ENCODE measurements at regions not wholly inside any gene's neighbourhood (a gene's known extent, or its start where the extent isn't known, plus 50 kb on each side); places are given as distances from the start of the nearest gene placed in this dataset.
"Not testable (repeated sequence)": the region's sequence is repeated elsewhere in the genome, so short reads cannot be mapped to it uniquely, and the experiment has no call there.

DNA sequence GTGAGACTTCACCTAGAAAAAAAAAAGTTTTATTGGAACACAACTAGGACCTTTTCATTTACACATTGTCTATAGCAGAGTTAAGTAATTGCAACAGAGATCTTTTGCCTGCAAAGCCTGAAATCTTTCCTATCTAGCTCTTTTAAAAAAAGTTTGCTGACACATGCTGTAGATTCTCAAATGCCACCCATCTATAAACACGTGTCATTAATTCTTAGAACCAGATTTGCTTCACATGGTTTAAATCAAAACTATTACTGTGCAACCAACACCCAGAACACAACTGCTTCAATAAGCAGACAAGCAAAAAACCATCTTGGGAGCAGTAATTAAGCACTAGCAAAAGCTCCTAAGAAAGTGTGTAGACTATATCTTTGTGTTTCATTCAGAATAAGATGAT lies 55.0 kb downstream of the OXSM start:
- DNase-seq, result no peak

DNA sequence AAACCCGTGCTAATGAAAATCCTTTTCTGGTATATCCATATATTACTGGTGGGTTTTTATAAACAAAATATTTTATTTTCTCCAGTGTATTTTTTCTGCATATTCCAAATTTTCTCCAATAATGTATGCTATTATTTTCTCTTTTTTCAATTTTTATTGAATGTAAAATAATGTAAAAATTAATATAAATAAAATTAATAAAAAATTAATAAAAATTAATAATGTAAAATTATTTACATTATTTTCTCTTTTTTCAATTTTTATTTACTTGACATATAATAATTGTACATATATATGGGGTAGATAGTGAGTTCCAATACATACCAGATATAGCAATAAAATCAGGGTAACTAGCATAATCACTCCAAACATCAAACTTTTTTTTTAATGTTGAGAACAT lies 56.4 kb downstream of the OXSM start:
- DNase-seq, result no peak

DNA sequence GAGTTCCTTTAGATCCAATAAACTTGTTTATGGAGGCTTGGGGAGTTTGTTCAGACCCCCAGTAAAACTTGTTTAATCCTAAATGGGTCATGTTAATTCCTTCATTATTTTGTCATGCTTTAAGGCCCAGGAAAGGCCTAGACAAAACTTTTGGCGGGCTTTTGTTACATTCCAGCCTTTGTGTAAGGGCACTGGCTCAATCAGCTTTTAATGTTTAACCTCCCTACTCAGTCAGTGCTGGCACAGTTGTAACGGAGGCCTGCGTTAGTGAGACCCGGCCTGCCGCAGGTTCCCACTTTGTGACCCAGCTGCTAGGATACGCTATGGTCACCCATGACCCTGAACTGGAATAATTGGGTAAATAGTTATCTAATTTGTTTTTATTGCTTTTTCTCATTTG lies 59.2 kb downstream of the OXSM start:
- no peak for DNase-seq

DNA sequence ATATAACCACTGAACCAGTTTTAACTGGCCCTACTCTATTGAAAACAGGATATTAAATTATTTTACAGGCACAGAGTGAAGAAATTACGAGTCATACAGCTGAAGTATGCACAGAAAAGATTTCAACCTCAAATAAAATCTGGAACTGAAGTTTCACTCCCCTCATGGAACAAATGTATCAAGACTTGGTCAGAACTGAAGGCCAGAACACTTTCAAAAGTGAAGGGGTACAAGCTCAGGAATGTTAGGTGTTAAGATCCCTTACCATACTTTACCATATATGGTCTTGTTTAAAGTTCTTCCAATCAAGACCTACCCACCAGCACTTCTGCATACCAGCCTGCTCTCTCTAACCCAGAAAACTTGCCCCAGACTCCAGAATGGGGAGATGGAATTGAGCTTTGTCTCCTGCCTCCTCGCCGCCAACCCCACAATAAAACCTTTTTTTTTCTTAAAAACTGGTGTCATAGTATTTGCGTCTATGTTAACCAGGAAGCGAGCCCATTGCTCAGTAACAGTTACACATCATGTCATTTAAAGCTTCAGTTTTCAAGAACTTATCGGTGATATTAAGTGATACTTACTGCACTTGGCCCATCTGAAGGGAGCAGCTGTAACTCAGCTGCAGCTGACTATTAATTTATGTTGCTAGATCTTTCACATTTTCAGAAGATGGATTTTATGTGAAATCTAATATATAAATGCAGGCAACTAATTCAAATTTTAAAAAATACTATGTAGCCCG lies 59.9 kb downstream of the OXSM start:
- DNase-seq, result no peak

DNA sequence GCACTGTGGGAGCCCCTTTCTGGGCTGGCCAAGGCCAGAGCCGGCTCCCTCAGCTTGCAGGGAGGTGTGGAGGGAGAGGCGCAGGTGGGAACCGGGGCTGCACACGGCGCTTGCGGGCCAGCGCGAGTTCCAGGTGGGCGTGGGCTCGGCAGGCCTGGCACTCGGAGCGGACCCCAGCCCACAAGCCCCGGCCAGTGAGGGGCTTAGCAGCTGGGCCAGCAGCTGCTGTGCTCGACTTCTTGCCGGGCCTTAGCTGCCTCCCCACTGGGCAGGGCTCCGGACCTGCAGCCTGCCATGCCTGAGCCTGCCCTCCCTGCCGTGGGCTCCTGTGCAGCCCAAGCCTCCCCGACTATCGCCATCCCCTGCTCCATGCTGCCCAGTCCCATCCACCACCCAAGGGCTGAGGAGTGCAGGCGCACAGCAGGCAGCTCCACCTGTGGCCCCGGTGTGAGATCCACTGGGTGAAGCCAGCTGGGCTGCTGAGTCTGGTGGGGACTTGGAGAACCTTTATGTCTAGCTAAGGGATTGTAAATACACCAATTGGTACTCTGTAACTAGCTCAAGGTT lies 61.9 kb downstream of the OXSM start:
- DNase-seq, result not testable (repeated sequence)

DNA sequence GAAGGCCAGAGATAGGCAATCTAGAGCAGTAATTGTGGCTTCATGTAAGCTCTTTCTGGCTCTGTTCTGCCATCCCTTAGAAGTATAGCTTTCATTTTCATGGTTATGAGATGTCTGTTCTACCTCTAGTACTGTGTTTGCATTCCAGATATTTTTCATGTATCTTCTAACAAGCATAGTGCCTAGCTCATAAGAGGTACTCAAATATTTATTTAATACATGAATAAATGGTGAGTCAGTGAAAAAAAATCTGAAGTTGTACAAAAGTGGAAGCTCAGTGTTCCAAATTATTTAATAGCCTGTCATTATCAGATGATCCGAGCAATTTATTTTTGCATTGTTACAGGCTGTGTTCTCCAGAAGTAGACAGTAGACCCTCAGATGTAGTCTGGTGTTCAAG lies 64.3 kb downstream of the OXSM start:
- DNase-seq, result no peak

DNA sequence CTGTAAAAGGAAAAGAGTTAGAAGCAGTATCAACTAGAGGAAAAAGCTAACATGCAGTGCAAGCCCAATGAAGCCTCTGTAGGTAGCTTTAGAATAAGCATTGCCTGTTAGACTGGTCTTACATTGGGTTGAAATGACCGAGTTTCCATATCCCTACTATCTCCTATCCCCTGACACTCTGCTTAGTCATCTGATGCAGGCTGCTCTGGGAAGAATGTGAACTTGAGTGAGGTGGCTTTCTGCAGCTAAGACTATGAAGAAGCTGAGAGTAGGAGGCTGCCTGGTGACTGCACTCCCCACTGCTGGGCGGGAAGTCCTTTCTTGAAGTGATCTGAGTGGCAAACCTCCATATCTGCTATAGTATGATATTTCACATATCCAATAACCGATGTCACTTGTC lies 64.7 kb downstream of the OXSM start:
- DNase-seq, result no peak

DNA sequence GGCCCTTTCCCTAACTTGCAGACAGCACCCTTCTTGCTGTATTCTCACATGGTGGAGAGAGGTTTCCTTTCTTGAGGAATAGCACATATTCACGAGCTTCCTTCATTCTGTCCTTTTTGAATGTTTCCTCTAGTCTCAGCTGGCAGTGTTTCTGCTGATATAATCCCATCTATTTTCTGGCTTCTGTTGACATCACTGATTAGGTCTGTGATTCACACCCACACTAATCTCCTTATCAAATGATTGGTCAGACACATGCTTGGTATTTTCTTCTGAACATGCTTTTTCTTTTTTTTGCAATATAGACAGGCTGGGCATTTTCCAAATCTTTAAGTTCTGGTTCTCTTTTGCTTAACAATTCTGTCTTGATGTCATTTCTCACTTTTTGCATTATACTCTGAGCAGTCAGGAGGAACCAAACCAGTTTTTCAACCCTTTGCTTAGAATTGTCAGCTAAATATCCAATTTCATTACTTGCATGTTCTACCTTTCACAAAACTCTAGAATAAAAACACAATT lies 65.4 kb downstream of the OXSM start:
- DNase-seq, result no peak

DNA sequence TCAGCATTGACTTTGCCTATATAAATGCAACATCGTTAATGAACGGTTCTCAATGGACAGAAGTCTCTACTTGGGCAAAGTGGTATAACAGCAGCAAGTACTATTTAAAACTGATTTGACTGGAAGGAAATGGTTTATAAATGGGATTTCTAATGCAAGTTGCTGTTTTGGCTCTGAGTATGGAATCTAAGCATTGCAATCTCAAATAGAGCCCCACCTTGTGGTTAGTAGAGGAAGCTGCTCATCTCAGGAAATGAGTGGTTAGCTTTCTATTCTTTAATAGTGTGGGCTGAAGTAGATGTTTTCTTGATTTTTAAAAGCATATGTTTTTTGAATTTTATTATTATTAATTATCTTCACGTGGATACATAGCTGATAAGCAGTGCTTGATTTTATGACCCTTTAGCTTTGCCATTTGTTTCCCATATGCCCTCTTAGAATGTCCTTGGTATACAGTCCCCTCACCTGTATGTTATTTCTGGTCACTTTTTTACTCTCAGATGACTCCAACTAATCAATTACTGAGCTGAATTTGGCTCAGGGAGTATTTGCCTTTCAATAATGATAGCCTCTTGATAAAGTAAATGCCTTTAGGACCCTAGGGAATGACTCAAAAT lies 67.1 kb downstream of the OXSM start:
- DNase-seq, result peak; percentile 20 to 21

DNA sequence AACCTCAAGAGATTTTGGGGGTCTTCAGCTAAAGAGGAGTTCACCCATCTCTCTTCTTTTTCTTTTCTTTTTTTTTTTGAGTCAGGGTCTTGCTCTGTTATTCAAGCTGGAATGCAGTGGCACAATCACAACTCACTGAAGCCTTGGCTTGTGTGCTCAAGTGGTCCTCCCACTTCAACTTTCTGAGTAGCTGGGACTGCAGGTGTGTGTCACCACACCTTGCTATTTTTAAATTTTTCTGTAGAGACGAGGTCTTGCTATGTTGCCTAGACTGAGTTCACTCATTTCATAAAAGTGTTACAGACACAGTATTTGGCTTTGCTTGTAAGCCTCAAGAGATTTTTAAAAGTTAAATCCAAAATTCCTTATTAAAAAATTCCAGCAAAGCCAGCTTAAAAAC lies 71.7 kb downstream of the OXSM start:
- DNase-seq, result no peak

DNA sequence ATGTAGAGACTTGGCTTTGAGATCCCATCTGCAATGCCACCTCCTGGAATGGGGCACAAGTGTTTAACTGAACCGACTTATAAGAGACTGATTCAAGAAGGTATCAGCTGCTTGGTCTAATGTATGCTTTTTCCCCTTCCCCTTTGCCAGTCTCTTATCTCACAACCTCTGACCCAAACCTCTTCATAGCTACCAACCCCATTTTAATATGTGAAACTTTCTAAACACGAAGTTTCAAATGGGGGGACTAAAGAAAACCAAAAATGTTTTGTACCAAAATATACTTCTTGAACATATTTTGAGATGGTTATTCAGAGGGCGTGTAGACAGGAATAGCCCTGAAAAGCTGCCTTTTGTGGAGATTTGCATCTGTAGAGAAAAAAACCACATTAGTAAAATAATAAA lies 73.1 kb downstream of the OXSM start:
- no peak for DNase-seq

DNA sequence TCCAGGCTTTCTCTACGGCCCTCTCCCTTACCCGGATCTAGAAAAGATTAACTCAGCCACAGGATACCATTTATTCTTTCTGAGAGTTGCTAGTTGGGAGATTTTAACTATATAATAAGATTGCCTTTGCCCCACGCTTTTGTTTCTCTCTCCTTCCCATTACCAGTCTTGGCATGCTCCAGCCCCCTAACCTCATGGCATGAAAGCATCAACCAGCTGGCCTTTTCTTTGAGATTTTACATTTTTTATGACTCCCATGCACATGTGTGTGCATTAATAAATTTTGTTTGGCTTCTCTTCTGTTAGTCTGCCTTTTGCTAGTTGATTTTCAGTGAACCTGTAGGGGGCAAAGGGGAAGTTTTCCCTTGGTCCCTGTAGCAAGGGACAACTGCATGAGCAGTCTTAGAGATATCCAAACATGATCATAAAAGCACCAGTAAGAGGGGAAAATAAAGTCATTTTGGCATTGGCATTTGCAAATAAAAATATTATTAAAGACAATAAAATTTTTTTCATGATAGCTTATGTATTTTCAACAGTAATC lies 73.6 kb downstream of the OXSM start:
- DNase-seq, result no peak

DNA sequence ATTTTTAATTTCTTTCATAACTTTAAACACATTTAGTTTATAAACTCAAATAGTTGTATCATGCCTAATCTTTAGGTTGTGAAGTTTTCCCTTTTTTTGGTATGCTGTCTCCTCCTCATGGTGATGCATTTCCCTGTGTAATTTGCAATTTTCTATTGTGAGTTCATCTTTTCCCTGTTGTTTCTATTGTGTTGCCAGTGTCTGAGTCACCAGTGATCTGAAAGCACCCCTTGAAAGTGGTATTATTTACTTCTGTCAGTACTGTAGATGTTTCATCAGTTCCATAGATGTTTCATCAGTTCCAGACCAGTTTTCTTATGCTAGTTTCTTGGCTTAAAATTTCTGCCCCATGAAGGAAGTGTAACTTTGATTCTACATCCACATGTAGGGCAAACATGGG lies 80.6 kb downstream of the OXSM start:
- no peak for DNase-seq

DNA sequence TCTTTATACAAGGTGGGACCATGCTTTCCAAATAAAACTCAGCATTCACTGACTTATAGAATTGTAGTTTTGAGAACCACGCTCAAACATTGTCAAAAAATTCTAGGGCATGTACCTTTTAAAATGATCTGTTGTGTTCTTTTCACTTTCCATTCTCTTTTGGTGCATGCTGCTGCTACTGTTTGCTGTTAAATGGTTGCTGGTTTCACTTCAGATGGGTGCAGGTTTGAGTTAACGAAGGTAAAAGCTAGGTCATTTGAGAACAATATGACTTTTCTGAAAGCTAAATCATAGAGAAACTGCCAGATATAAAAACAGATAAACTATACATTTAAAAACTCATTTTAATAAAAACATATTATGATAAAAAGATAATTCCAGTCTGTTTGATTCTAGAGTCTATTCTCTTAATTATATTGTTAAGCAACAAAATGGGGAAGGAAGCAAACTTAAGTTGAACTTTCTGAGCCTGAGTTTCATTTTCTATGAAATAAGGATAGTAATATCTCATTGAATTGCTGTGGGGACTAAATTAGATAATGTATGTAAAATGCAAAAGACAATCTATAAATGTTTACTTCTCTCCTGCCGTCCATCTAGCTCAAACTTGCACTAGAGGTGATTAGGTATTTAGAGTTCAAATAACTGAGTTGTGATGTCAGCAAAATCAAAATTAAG lies 82.4 kb downstream of the OXSM start:
- no peak for DNase-seq

DNA sequence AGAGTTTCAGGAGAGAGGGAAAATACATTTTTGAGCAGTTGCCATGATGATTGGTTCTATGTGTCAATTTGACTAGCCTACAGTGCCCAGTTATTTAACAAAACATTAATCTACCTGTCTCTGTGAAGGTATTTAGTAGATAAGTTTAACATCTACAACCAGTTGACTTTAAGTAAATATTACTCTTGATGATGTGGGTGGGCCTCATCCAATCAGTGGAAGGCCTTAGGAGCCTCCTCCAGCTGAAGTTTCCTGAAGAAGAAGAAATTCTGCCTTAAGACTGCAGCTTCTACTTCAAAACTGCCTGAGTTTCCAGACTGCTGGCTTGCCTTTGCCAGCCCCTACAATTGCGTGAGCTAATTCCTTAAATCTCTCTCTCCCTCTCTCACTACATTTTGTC lies 93.6 kb downstream of the OXSM start:
- DNase-seq, result no peak

DNA sequence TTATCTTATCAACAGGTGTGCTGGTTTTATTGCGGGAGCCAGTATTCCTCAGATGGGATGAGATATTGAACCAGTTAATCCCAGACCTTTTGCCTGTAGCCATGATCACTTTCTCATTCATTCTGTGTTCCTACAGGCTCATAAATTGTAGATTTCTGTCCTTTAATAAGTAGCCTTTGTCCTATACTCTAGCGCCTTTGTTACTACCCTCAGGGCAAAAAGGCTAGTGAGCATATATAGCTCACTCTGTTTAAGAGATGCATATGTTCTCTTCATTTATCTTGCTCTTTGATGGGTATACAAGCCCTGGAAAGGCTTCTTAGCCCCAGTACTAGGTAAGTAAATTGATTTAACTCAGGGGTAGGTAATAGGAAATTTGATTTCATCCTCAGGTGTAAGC lies 95.1 kb downstream of the OXSM start:
- no peak for DNase-seq

DNA sequence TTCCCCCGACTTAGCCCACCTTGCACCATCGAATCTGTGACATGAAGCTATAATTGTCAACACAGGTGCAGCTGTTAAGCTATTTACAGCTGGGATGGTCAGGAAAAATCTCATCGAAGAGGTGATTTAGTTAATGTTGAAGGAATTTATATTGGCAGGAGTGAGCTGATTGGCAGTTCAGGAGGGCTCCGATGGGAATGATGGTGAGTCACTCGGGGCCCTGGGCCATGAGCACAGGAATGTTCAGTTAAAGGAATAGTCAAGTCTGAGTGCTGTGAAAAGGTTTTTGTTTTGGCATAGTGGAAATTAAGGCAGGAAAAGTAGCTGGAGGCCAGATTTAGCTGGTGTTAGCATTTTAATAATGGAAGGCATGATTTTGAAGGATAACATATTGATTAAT lies 95.7 kb downstream of the OXSM start:
- DNase-seq, result no peak

DNA sequence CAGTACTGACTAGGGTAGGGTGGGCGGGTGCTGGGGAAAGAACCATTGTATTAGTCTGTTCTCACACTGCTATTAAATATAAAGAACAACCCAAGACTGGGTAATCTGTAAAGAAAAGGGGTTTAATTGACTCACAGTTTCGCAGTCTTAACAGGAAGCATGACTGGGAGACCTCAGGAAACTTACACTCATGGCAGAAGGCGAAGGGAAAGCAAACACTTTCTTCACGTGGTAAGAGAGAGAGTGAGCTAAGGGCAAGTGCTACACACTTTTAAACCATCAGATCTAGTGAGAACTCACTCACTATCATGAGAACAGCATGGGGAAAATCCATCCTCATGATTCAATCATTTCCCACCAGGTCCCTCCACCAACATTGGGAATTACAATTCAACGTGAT lies 98.0 kb downstream of the OXSM start:
- DNase-seq, result no peak

DNA sequence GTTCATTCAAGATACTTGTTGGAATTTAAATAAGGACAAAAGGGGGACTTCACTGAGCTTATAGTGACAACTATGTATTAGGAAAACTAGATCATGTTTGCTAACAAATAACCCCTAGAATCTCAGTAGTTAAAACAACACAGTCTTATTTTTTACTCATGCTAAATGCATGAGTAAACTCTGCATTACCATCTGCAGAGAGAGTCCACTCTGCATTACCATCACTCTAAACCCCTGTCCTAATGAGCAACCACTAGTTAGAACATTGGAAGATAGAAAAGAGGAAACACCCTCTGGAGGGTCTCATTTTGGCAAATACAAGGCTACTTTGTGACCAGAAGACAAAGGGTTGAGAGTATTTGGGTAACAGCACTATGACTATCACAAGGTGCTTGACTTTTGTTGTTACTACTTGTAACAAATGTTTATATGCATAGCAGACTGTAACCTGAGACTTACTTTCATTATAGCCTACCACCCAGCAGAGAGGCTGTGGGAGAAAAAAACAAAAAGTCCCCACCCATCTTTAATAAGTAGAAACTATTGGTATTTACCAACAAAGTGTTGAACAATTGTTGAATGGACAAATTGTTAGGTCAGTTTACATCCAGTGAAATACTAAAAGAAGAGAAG lies 99.1 kb downstream of the OXSM start:
- no peak for DNase-seq

DNA sequence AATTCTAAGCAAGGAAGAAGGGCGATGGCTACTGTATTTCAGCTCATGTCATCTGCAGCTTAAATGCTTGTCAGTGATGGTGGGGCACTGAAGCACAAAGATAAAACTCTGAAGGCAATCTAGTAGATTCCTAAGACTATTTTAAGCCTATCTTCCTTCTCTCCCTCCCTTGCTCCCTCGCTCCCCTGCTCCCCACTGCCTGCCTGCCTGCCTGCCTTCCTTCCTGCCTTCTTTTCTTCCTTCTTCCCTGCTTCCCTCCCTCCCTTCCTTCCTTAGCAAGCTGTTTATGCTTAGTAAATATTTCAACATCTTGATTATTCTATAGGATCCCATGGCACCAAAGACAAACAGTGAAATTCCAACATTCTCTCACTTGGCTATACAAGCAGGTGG lies 99.6 kb downstream of the OXSM start:
- no peak for DNase-seq

DNA sequence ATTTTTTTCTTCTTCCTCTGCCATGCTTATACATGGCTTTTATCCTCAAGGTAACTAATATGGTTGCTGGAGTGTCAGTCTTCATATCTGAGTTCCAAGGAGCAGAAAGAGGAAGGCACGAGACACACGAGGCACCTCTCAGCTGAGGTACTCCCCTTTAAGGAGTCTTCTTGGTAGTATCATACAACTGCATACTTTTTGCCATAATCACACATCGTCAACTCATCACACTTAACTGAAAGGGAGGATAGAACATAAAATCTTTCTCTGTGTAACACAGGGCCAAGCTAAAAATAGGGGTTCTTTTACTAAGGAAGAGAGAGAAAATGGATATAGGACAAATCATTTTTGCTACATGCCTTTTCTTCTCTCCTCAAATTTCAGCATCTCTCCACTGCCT lies 104.2 kb downstream of the OXSM start:
- no peak for DNase-seq

DNA sequence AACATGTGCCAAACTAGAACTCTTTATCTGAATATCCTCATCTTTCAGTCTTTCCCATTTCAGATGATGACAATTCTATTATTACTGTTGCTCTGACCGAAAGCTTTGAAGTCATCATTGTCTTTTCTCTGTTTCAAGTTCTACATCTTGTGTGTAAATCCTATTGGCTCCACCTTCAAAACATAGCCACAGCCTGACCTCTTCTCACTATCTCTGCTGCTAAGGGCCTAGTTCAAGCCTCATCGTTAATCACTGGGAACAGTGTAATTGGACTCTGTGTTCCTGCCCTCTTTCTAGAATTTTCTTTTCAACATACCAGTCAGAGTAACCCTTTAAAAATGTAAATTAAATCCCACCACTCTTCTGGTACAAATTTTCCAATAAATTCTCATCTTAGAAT lies 105.1 kb downstream of the OXSM start:
- no peak for DNase-seq

DNA sequence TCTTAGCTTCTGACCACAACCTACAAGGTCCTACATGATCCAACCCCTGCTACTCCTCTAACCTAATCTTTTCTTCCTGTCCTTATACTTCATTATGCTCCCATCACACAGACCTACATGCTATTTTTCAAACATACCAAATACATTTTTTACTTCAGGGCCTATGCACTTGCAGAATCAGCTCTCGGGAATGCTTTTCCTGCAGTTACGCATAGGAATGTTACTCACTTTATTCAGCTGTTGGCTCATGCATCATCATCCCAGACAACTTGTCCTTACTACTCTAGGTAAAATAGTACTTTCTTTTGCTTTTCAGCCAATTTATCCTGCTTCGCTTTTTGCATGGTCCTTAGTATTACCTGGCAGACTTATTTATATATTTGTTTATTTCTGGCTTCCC lies 105.6 kb downstream of the OXSM start:
- no peak for DNase-seq
